Fibroblast of lung (primary cell): ENCODE measurements at regions not wholly inside any gene's neighbourhood (a gene's known extent, or its start where the extent isn't known, plus 50 kb on each side); places are given as distances from the start of the nearest gene placed in this dataset.

ENCODE experiments used
- EZH2 ChIP-seq: IDR thresholded peaks from 2 replicates; pipeline ENCODE4 v1.5.1; 2012; ENCODE audit warnings: low read length, control low read depth, mild to moderate bottlenecking; ENCODE audit errors: missing control alignments
- TF ChIP-seq, protein P1 (sequence below), 2 donors: IDR thresholded peaks in 1 of 2; conservative IDR thresholded peaks in 1 of 2; 1 replicate in 1 of 2; 2 replicates in 1 of 2; pipeline ENCODE4 v1.5.1; 2011 to 2012; ENCODE audit warnings: low read length in 2 of 2, control low read depth in 1 of 2, inconsistent platforms in 1 of 2, low read depth in 1 of 2, mild to moderate bottlenecking in 1 of 2

DNA sequence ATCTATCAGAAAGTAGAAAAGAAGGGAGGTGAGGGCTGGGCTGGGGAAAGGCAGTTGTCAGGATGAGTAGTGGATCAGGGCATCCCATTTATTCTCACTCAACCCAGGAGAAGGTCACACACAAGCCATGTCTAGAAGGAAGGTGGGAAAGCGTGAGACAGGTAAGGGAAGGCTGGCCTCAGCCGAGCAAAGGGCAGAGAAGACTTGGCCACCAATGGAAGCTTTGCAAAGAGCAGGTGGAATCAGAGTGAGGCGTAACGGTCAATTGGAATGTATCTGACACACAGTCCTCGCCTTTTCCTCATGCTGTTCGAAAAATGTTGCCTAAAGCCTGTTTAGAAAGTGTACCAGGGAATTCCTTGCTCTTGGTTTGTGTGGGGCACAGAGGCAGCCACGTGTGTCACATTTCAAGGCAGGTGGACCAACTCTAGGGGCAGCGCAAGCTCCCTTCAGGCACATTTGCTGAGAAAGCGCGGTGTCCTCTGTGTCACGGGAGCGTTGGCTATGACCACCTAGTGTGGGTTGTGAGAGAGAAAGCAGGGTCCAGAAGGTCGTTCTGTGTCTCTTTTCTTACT is 118.8 kb upstream of the SPATA13 start:
- TF ChIP-seq, protein P1, sequence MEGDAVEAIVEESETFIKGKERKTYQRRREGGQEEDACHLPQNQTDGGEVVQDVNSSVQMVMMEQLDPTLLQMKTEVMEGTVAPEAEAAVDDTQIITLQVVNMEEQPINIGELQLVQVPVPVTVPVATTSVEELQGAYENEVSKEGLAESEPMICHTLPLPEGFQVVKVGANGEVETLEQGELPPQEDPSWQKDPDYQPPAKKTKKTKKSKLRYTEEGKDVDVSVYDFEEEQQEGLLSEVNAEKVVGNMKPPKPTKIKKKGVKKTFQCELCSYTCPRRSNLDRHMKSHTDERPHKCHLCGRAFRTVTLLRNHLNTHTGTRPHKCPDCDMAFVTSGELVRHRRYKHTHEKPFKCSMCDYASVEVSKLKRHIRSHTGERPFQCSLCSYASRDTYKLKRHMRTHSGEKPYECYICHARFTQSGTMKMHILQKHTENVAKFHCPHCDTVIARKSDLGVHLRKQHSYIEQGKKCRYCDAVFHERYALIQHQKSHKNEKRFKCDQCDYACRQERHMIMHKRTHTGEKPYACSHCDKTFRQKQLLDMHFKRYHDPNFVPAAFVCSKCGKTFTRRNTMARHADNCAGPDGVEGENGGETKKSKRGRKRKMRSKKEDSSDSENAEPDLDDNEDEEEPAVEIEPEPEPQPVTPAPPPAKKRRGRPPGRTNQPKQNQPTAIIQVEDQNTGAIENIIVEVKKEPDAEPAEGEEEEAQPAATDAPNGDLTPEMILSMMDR (conservative IDR thresholded peaks at IDR 0.05 in 1 of 2, IDR thresholded peaks at IDR 0.05 in 1 of 2; ENCODE audit: low read depth in 1 of 2, low read length in 2 of 2) = no peak
- TF ChIP-seq EZH2 = no peak
